B cell (primary cell): ENCODE measurements at regions not wholly inside any gene's neighbourhood (a gene's known extent, or its start where the extent isn't known, plus 50 kb on each side); places are given as distances from the start of the nearest gene placed in this dataset.

Experiments
- ATAC-seq: fragments of 200-7000 bp; cut with Tn5 transposase; one replicate; pipeline ENCODE4 v1.10.0; 2021; ENCODE audit warnings: low read depth, mild to moderate bottlenecking, moderate number of reproducible peaks, moderate library complexity
- CTCF ChIA-PET: fragments of 350-600 bp; sonication (Branson Sonifier 250); formaldehyde crosslinking; loops from one replicate; lab custom pipeline; 2021; ENCODE audit warnings: antibody characterized with exemption, inconsistent platforms; lab: Charles Lee
- POLR2A ChIA-PET: fragments of 350-600 bp; sonication (Branson Sonifier 250); formaldehyde crosslinking; loops from one replicate; lab custom pipeline; 2021; ENCODE audit warnings: antibody characterized with exemption; lab: Charles Lee
- DNase-seq: peaks from one replicate; pipeline ENCODE4 v3.0.0; 2013
- H2AFZ ChIP-seq: 2 replicates; pipeline ENCODE4 v1.6.1; 2012; ENCODE audit warnings: mild to moderate bottlenecking, low read depth, low read length; ENCODE audit not compliant: insufficient read depth, poor library complexity, severe bottlenecking
- H3K27ac ChIP-seq, 2 donors: 1 replicate in 1 of 2; 2 replicates in 1 of 2; pipeline ENCODE4 v1.5.1; 2012 to 2013; ENCODE audit warnings: low read length in 2 of 2, mild to moderate bottlenecking in 2 of 2, moderate library complexity in 1 of 2
- H3K27me3 ChIP-seq, 4 experiments: fragments of 200-600 bp in 1 of 4; sonication (generic) in 1 of 4; replicated peaks in 1 of 4; 1 replicate in 2 of 4; 2 replicates in 2 of 4; pipeline versions ENCODE4 v1.6.1 to v1.7.0; 2013 to 2016; ENCODE audit warnings: low read length in 3 of 4, mild to moderate bottlenecking in 2 of 4, mixed read lengths in 1 of 4, moderate library complexity in 1 of 4; ENCODE audit not compliant: insufficient read depth in 4 of 4, control insufficient read depth in 3 of 4; ENCODE audit errors: control extremely low read depth in 1 of 4
- H3K36me3 ChIP-seq, 2 experiments: replicated peaks in 1 of 2; 1 replicate in 1 of 2; 2 replicates in 1 of 2; pipeline versions ENCODE4 v1.6.1 to v1.7.1; 2013; ENCODE audit warnings: low read length in 1 of 2; ENCODE audit not compliant: insufficient read depth in 2 of 2, control insufficient read depth in 1 of 2; ENCODE audit errors: control extremely low read depth in 1 of 2, extremely low read depth in 1 of 2
- H3K4me1 ChIP-seq, 2 donors: fragments of 200-600 bp in 1 of 2; sonication (generic) in 1 of 2; 1 replicate in 1 of 2; 2 replicates in 1 of 2; pipeline versions ENCODE4 v1.5.1 to v1.6.1; 2013 to 2017; ENCODE audit warnings: low read length in 2 of 2; ENCODE audit not compliant: control insufficient read depth in 2 of 2, insufficient read depth in 2 of 2
- H3K4me2 ChIP-seq: replicated peaks from 2 replicates; pipeline ENCODE3; 2012; ENCODE audit warnings: mild to moderate bottlenecking, low read depth, low read length; ENCODE audit not compliant: poor library complexity, severe bottlenecking
- H3K4me3 ChIP-seq, 5 experiments: fragments of 200-600 bp in 1 of 5; sonication (generic) in 1 of 5; 1 replicate in 3 of 5; 2 replicates in 2 of 5; pipeline versions ENCODE4 v1.5.1 to v1.7.0; 2011 to 2016; ENCODE audit warnings: low read length in 4 of 5, mild to moderate bottlenecking in 4 of 5, low read depth in 2 of 5, control low read depth in 1 of 5, moderate library complexity in 1 of 5; ENCODE audit not compliant: insufficient read depth in 1 of 5; ENCODE audit errors: control extremely low read depth in 1 of 5, extremely low read depth in 1 of 5
- H3K79me2 ChIP-seq: fragments of 200-600 bp; sonication (generic); one replicate; pipeline ENCODE4 v1.6.0; 2016; ENCODE audit warnings: low read length; ENCODE audit not compliant: control insufficient read depth, insufficient read depth
- H3K9ac ChIP-seq: fragments of 200-600 bp; sonication (generic); 2 replicates; pipeline ENCODE4 v1.6.1; 2017; ENCODE audit warnings: mild to moderate bottlenecking, low read length, moderate library complexity
- H3K9me3 ChIP-seq, 3 donors: one replicate each; pipeline versions ENCODE4 v1.6.1 to v1.7.1; 2013; ENCODE audit warnings: low read length in 2 of 3; ENCODE audit not compliant: control insufficient read depth in 2 of 3, insufficient read depth in 1 of 3; ENCODE audit errors: control extremely low read depth in 1 of 3
- H4K20me1 ChIP-seq: 2 replicates; pipeline ENCODE4 v1.6.0; 2012; ENCODE audit warnings: mild to moderate bottlenecking, low read length; ENCODE audit not compliant: insufficient read depth, control insufficient read depth, poor library complexity, severe bottlenecking
- H3K27ac Mint-ChIP-seq: one replicate; pipeline ENCODE4 v1.8.0; 2021; ENCODE audit warnings: mixed read lengths
- H3K27me3 Mint-ChIP-seq: one replicate; pipeline ENCODE4 v1.8.0; 2021; ENCODE audit warnings: mixed read lengths
- H3K4me1 Mint-ChIP-seq: one replicate; pipeline ENCODE4 v1.8.0; 2021; ENCODE audit warnings: mixed read lengths
- H3K4me3 Mint-ChIP-seq: one replicate; pipeline ENCODE4 v1.8.0; 2021; ENCODE audit warnings: mixed read lengths
- H3K9me3 Mint-ChIP-seq: one replicate; pipeline ENCODE4 v1.8.0; 2022; ENCODE audit warnings: mixed read lengths; ENCODE audit not compliant: insufficient read depth
- CTCF ChIP-seq: fragments of 200-600 bp; IDR thresholded peaks from one replicate; pipeline ENCODE4 v1.8.0; 2022; ENCODE audit warnings: antibody characterized with exemption, mild to moderate bottlenecking
- EZH2 ChIP-seq: IDR thresholded peaks from 2 replicates; pipeline ENCODE4 v1.6.1; 2012; ENCODE audit warnings: borderline replicate concordance, low read depth, mild to moderate bottlenecking, moderate library complexity, low read length; ENCODE audit not compliant: insufficient read depth, poor library complexity, severe bottlenecking
- WGBS: methylation state at CpG from one replicate; pipeline ENCODE4 v1.1.5; 2013; ENCODE audit warnings: missing lambda C conversion rate; ENCODE audit not compliant: insufficient coverage; 5-methylcytosine and 5-hydroxymethylcytosine counted together
- intact Hi-C: fragments of 100-400 bp; cut with micrococcal nuclease; formaldehyde crosslinking; loops from one replicate; pipeline ENCODE4 v1.10.0; 2022

- Mint-ChIP-seq H3K27ac (no peak overlapping the region), H3K27me3 (no peaks in the 10 kb centered on the region)
- CTCF ChIA-PET: no interaction called here
Measured at GRCh38 chr2:57878866-57879210, 167.8 kb upstream of the VRK2 start.

GRCh38 chr2:57880446-57880845 is 166.2 kb upstream of the VRK2 start:
- Mint-ChIP-seq H3K27ac (no peak overlapping the region), H3K4me3 (no peak overlapping the region), H3K9me3 (no peaks in the 10 kb centered on the region), H3K27me3 (no peaks in the 10 kb centered on the region), H3K4me1 (peaks cover 12% of the 10 kb centered on the region)
- WGBS: no CpG with 5 or more reads among the region's 4 CpGs
- H3K9ac ChIP-seq: no peak overlapping the region
- H3K27ac ChIP-seq: no peak overlapping the region
- H3K4me2 ChIP-seq: no peak overlapping the region
- no peaks in the 10 kb centered on the region for H4K20me1 ChIP-seq
- no peak overlapping the region for H3K4me3 ChIP-seq
- H3K9me3 ChIP-seq: no peaks in the 10 kb centered on the region
- H3K4me1 ChIP-seq: peaks cover 0 to 12% of the 10 kb centered on the region in 2 donors
- H3K27me3 ChIP-seq: no peaks in the 10 kb centered on the region
- intact Hi-C loops: no loop called here
- ChIA-PET CTCF (interaction anchor here (1.7 kb wide), 1 partner anchor 25 kb away, joined by 3 read pairs; no protein-coding TSS in a partner anchor), POLR2A (no interaction called here)
- no peaks in the 10 kb centered on the region for H3K79me2 ChIP-seq
- no peaks in the 10 kb centered on the region for H3K36me3 ChIP-seq
- TF ChIP-seq CTCF: no peak
- TF ChIP-seq EZH2: no peak
- DNase-seq: no peak
- no peak overlapping the region for H2AFZ ChIP-seq
- ATAC-seq: no peak

More at GRCh38 chr2:57878866-57879210, 167.8 kb upstream of the VRK2 start:
- no peak overlapping the region for H3K27ac ChIP-seq
- intact Hi-C loops: no loop called here
- H4K20me1 ChIP-seq: no peaks in the 10 kb centered on the region
- POLR2A ChIA-PET: no interaction called here
- peaks cover 0 to 12% of the 10 kb centered on the region in 2 donors for H3K4me1 ChIP-seq
- no peak overlapping the region for H3K4me3 ChIP-seq
- TF ChIP-seq CTCF (no peak), EZH2 (no peak)
- no peaks in the 10 kb centered on the region for H3K36me3 ChIP-seq
- H3K9me3 Mint-ChIP-seq: no peaks in the 10 kb centered on the region
- no CpG with 5 or more reads among the region's 2 CpGs for WGBS
- no peaks in the 10 kb centered on the region for H3K79me2 ChIP-seq
- DNase-seq: no peak
- no peak for ATAC-seq
- H2AFZ ChIP-seq: no peak overlapping the region
- peaks cover 12% of the 10 kb centered on the region for H3K4me1 Mint-ChIP-seq
- H3K4me2 ChIP-seq: no peak overlapping the region
- no peaks in the 10 kb centered on the region for H3K27me3 ChIP-seq
- no peak overlapping the region for H3K4me3 Mint-ChIP-seq
- H3K9ac ChIP-seq: no peak overlapping the region
- H3K9me3 ChIP-seq: no peaks in the 10 kb centered on the region
